GM21381 (cell line): ENCODE measurements at regions not wholly inside any gene's neighbourhood (a gene's known extent, or its start where the extent isn't known, plus 50 kb on each side); places are given as distances from the start of the nearest gene placed in this dataset.
"Not testable (repeated sequence)": the region's sequence is repeated elsewhere in the genome, so short reads cannot be mapped to it uniquely, and the experiment has no call there.

Experiments used
- ATAC-seq: cut with Tn5 transposase; IDR thresholded peaks from one replicate; pipeline ENCODE4 v1.9.1; 2021; ENCODE audit warnings: mild to moderate bottlenecking, moderate library complexity; ENCODE audit not compliant: unreplicated experiment

DNA sequence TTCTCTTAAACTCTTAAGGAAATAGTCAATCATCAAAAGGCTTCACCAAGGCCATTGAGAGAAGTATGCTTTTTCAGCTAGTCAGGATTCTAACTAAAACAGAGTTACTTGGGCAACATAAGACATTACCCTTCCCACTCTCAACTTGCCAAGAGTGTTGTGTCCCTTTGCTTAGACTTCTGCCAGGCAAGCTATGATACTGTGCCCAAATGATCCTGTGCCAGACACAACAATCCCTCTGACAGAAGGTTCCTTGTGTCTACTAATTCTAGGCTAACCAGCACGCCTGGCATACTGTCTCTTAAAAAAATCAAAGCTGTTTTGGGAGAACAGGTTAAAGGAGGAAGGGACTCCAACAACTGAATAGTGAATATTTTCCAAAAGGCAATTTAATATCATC, 750.6 kb downstream of the CDY1 start:
- not testable (repeated sequence) for ATAC-seq

DNA sequence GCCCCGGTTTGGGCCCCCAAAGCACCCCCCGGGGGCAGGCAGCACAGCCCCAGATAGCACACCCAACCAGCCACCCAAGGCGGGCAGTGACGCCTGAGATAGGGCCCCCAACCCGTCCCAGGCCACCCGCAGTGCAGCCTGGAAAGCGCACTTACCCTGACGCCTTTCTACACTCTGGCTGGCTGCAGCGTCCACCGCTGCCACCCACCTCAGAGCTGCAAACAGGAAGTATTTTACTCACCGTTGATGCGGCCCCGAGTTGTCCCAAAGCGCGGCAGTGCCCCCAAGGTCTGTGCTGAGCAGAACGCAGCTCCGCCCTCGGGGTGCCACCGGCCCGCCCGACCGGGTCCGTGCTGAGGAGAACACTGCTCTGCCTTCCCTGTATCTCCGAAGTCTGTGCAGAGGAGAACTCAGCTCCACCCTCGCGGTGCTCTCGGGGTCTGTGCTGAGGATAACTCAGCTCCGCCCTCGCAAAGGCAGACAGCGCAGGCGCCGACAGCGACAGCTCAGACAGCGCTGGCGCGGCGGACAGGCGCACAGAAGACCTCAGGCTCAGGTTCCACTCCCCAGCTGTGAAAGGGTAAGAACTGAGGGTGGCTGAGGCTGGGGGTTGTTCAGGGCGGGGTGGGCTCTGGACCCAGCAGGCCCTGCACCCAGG, 786.9 kb downstream of the CDY1 start:
- no peak for ATAC-seq

DNA sequence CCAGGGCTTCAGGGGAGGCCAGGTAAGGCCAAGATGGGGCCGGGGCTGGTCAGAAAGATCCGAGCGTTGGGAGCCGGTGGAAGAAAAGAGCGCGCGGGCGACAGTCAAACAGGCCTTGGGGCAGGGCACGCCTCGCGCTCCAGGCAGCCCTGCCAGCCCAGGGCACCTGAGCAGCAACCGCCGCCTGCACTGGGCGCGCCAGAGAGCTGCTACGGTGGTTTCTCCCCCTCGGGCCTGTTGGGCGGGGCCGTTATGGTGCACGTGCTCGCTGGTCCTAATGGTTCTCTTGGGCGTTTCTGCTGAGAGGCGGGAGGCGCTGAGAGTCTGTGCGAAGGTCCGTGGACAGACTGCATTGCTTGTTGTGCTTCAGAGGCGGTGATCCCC, 787.4 kb downstream of the CDY1 start:
- no peak for ATAC-seq
